ENCODE measurements at regions not wholly inside any gene's neighbourhood (a gene's known extent, or its start where the extent isn't known, plus 50 kb on each side); places are given as distances from the start of the nearest gene placed in this dataset.

DNA sequence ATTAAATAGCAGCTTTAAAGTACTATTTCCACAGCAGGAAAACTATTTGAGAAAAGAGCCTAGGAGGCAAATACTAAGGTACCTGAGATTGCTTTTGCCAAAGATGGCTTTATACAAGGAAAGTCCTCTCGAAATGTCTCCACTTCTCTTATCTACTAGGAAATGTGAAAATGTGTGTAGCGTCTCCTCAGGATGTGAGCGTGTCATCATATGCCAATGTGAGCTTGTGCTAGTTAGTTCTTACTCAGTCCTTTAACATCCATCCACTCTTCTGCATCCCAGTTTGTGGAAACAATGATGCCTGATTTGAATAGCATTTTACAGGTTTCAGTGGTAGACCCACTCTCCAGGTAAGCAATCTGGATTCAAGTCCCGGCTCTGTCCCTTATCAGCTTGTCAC lies 421.0 kb downstream of the DYNC2H1 start:
- no peak for DNase-seq (ENCODE audit: low read depth in 4 of 4, low spot score in 1 of 4)

GRCh38 chr11:103532133-103532788 lies 423.0 kb downstream of the DYNC2H1 start:
- no peak for DNase-seq (ENCODE audit: low read depth in 4 of 4, low spot score in 1 of 4)

GRCh38 chr11:103534191-103534590 lies 425.0 kb downstream of the DYNC2H1 start:
- no peak for DNase-seq (ENCODE audit: low read depth in 4 of 4, low spot score in 1 of 4)

GRCh38 chr11:103534959-103535358 lies 425.7 kb downstream of the DYNC2H1 start:
- no peak for DNase-seq (ENCODE audit: low read depth in 4 of 4, low spot score in 1 of 4)

GRCh38 chr11:103536335-103536722 lies 427.1 kb downstream of the DYNC2H1 start:
- no peak for DNase-seq (ENCODE audit: low read depth in 4 of 4, low spot score in 1 of 4)

GRCh38 chr11:103537904-103538502 lies 428.8 kb downstream of the DYNC2H1 start:
- no peak for DNase-seq (ENCODE audit: low read depth in 4 of 4, low spot score in 1 of 4)

GRCh38 chr11:103539166-103539565 lies 429.9 kb downstream of the DYNC2H1 start:
- no peak for DNase-seq (ENCODE audit: low read depth in 4 of 4, low spot score in 1 of 4)

- DNase-seq (ENCODE audit: low read depth in 4 of 4, low spot score in 1 of 4), result no peak
These were observed 432.1 kb downstream of the DYNC2H1 start for GRCh38 chr11:103541186-103541795.

GRCh38 chr11:103542851-103543250 lies 433.6 kb downstream of the DYNC2H1 start:
- no peak for DNase-seq (ENCODE audit: low read depth in 4 of 4, low spot score in 1 of 4)

DNA sequence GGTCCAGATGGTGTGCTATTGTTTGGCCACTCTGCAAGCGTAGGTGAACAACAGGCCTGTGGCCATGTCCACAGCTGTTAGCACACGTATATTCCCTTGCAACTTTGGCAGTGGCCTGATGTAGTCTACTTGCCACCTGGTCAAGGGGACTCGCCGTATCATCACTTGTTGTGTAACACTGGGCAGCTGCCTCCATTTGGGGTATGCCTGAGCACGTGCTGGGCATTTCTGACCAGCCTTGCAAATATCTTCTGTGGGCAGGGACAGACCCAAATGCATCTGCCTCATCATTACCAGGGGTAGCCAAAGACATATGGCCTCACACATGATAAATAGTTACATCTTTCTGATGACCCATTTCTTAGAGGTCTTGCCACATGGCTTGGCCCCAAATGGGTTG lies 434.2 kb downstream of the DYNC2H1 start:
- no peak for DNase-seq (ENCODE audit: low read depth in 4 of 4, low spot score in 1 of 4)

DNA sequence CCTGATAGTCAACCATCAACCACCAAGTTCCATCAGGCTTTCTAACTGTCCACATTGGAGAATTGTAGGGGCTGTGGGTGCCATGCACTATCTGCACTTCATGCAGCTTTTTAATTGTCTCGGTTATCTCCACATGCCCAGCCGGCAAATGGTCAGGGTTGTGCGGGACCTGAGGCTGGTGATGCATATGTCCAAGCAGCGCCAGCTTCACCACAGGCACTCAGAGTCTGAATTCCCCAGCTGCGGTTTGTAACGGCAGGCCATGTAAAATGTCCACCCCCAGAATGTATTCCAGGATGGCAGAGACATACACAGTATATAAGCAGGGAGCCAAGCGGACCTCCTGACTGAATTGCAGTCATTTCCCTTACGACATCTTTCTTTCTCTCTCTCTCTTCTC lies 435.6 kb downstream of the DYNC2H1 start:
- DNase-seq (ENCODE audit: low read depth in 4 of 4, low spot score in 1 of 4), result no peak

GRCh38 chr11:103545551-103545950 lies 436.3 kb downstream of the DYNC2H1 start:
- no peak for DNase-seq (ENCODE audit: low read depth in 4 of 4, low spot score in 1 of 4)

DNA sequence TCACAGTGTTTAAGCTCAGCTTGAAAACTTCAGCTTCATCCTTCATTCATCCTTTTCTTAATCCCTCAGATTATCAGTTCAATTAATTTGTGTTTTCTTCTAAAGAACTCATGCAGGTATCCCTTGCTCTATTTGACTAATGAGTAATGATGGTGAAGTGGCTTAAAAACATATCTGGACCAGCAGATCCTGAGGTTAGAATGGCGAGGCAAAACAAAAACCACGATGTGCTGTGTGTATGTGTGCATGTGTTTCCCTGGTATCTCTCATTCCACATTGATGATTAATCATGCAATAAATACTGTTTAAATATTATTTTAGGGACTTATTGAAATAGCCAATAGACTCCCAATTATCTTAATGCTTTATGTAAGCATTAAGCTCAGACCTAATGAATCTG lies 437.0 kb downstream of the DYNC2H1 start:
- DNase-seq (ENCODE audit: low read depth in 4 of 4, low spot score in 1 of 4), result no peak

GRCh38 chr11:103547024-103547423 lies 437.8 kb downstream of the DYNC2H1 start:
- no peak for DNase-seq (ENCODE audit: low read depth in 4 of 4, low spot score in 1 of 4)

- no peak for DNase-seq (ENCODE audit: low read depth in 4 of 4, low spot score in 1 of 4)
These were observed 438.5 kb downstream of the DYNC2H1 start for GRCh38 chr11:103547691-103548090.

- no peak for DNase-seq (ENCODE audit: low read depth in 4 of 4, low spot score in 1 of 4)
These were observed 439.6 kb downstream of the DYNC2H1 start for GRCh38 chr11:103548838-103549237.

DNA sequence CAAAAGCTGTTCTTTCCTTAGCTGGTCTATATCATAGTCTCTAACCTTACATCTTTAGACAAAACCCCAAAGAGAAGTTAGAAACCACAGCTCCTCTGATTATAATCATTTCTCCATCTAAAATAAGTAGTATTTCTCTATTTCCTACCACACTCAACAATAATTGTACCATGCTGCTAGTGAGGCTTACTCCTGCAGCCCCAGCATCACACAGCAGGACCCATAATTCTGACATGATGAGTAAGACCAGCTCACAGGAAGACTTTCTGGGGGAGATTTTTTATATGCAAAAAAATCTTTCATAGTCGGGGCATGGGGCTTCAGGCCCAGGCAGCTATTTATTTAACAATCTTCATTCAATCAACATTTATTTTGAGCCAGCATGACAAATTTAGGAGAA lies 441.6 kb downstream of the DYNC2H1 start:
- DNase-seq (ENCODE audit: low read depth in 4 of 4, low spot score in 1 of 4), result no peak

- no peak for DNase-seq (ENCODE audit: low read depth in 4 of 4, low spot score in 1 of 4)
These were observed 442.9 kb downstream of the DYNC2H1 start for GRCh38 chr11:103552086-103552485.

DNA sequence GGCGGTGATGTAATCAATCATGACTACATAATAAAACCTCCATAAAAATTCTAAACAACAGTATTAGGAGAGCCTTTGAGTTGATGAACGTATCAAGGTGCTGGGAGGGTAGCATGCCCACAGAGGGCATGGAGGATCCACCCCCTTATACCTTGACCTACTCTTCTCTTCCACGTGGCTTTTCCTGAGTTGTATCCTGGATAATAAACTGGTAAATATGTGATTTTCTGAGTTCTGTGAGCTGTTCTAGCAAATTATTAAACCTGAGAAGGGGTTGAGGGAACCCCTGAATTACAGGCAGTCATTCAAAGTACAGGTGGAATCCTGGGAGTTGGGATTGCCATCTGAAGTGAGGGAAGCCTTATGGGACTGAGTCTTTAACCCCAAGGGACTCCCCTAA lies 446.9 kb downstream of the DYNC2H1 start:
- no peak for DNase-seq (ENCODE audit: low read depth in 4 of 4, low spot score in 1 of 4)

DNA sequence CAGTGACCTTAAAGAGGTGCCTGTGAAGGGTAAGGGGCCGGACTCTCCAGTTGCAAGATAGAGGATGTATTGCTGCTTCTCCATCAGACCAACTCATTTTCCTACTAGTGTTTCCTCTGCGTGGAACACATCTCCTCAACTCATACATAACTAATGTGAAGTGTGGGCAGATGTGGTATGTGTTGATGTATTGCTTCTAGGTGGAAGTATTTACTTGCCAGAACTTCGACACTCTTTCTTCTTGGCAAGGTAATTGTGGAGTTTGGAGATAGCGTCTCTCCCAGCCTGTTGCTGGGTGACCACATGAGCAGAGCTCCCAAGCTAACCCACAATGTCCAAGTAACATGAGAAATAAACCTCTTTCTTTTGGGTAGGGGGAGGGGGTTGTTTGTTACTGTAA lies 456.9 kb downstream of the DYNC2H1 start:
- no peak for DNase-seq (ENCODE audit: low read depth in 4 of 4, low spot score in 1 of 4)

DNA sequence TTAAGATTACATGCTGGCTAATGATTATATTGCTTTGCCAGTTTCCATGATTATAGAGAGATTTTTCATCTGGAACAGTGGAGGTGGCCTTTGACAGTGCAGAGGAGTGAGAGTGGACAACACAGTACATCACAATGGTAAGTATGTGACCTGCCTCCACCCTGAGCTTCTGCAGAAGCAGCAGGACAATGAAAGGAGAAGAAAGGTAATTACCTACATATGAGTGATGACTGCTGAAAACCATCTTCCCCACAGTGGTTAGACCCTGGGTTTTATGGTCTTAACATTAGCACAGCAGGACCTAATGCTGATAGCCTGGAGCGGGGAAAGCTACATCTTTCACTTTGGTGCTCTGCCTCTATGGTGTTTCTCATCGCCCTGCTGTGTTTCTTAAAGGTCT lies 454.7 kb upstream of the DDI1 start:
- DNase-seq (ENCODE audit: low read depth in 4 of 4, low spot score in 1 of 4), result no peak

GRCh38 chr11:103582351-103582909 lies 454.0 kb upstream of the DDI1 start:
- no peak for DNase-seq (ENCODE audit: low read depth in 4 of 4, low spot score in 1 of 4)

Measured in stimulated activated CD4-positive, alpha-beta T cell treated with anti-CD3 and anti-CD28 coated beads, Interleukin-1b, Interleukin-23, amount 100 ng/mL, for 24 hours (primary cell).